ENCODE measurements at regions not wholly inside any gene's neighbourhood (a gene's known extent, or its start where the extent isn't known, plus 50 kb on each side); places are given as distances from the start of the nearest gene placed in this dataset.
"Not testable (repeated sequence)": the region's sequence is repeated elsewhere in the genome, so short reads cannot be mapped to it uniquely, and the experiment has no call there.

GRCh38 chr2:183684686-183685085, 560.4 kb downstream of the NUP35 start:
- no peak for DNase-seq (ENCODE audit: low read depth, low spot score)
- H3K4me3 ChIP-seq (ENCODE audit: low read length) = no peak overlapping the region

- DNase-seq (ENCODE audit: low read depth, low spot score) = no peak
- no peak overlapping the region for H3K4me3 ChIP-seq (ENCODE audit: low read length)
Observed at GRCh38 chr2:183696028-183696427, 571.8 kb downstream of the NUP35 start.

- no peak for DNase-seq (ENCODE audit: low read depth, low spot score)
- H3K4me3 ChIP-seq (ENCODE audit: low read length) = no peak overlapping the region
Observed at GRCh38 chr2:183709829-183710228, 585.6 kb downstream of the NUP35 start.

GRCh38 chr2:183718246-183718645, 594.0 kb downstream of the NUP35 start:
- DNase-seq (ENCODE audit: low read depth, low spot score) = no peak
- H3K4me3 ChIP-seq (ENCODE audit: low read length) = no peak overlapping the region

GRCh38 chr2:183723278-183723677, 599.0 kb downstream of the NUP35 start:
- H3K4me3 ChIP-seq (ENCODE audit: low read length) = no peak overlapping the region
- no peak for DNase-seq (ENCODE audit: low read depth, low spot score)

- no peak overlapping the region for H3K4me3 ChIP-seq (ENCODE audit: low read length)
- DNase-seq (ENCODE audit: low read depth, low spot score) = no peak
Observed at GRCh38 chr2:183729380-183729779, 605.1 kb downstream of the NUP35 start.

GRCh38 chr2:183740241-183740640, 616.0 kb downstream of the NUP35 start:
- DNase-seq (ENCODE audit: low read depth, low spot score) = no peak
- H3K4me3 ChIP-seq (ENCODE audit: low read length) = no peak overlapping the region

- DNase-seq (ENCODE audit: low read depth, low spot score) = no peak
- H3K4me3 ChIP-seq (ENCODE audit: low read length) = no peak overlapping the region
Observed at GRCh38 chr2:183752571-183752970, 628.3 kb downstream of the NUP35 start.

GRCh38 chr2:183759033-183759432, 634.8 kb downstream of the NUP35 start:
- H3K4me3 ChIP-seq (ENCODE audit: low read length) = no peak overlapping the region

GRCh38 chr2:183773775-183774174, 649.5 kb downstream of the NUP35 start:
- DNase-seq (ENCODE audit: low read depth, low spot score) = no peak
- H3K4me3 ChIP-seq (ENCODE audit: low read length) = no peak overlapping the region

More at GRCh38 chr2:183759033-183759432, 634.8 kb downstream of the NUP35 start:
- no peak for DNase-seq (ENCODE audit: low read depth, low spot score)

- no peak for DNase-seq (ENCODE audit: low read depth, low spot score)
- H3K4me3 ChIP-seq (ENCODE audit: low read length) = no peak overlapping the region
Observed at GRCh38 chr2:183780072-183780471, 655.8 kb downstream of the NUP35 start.

GRCh38 chr2:183782436-183782835, 658.2 kb downstream of the NUP35 start:
- DNase-seq (ENCODE audit: low read depth, low spot score) = no peak
- H3K4me3 ChIP-seq (ENCODE audit: low read length) = no peak overlapping the region

GRCh38 chr2:183788796-183789195, 664.6 kb downstream of the NUP35 start:
- H3K4me3 ChIP-seq (ENCODE audit: low read length); DNase-seq (ENCODE audit: low read depth, low spot score): not testable (repeated sequence)

- not testable (repeated sequence) for H3K4me3 ChIP-seq (ENCODE audit: low read length); DNase-seq (ENCODE audit: low read depth, low spot score)
Observed at GRCh38 chr2:183792165-183792924, 668.1 kb downstream of the NUP35 start.

GRCh38 chr2:183798535-183798934, 674.3 kb downstream of the NUP35 start:
- H3K4me3 ChIP-seq (ENCODE audit: low read length) = no peak overlapping the region
- DNase-seq (ENCODE audit: low read depth, low spot score) = no peak

- no peak overlapping the region for H3K4me3 ChIP-seq (ENCODE audit: low read length)
- DNase-seq (ENCODE audit: low read depth, low spot score) = no peak
Observed at GRCh38 chr2:183799761-183800160, 675.5 kb downstream of the NUP35 start.

- H3K4me3 ChIP-seq (ENCODE audit: low read length) = no peak overlapping the region
- DNase-seq (ENCODE audit: low read depth, low spot score) = no peak
Observed at GRCh38 chr2:183803596-183803995, 679.4 kb downstream of the NUP35 start.

- no peak overlapping the region for H3K4me3 ChIP-seq (ENCODE audit: low read length)
- DNase-seq (ENCODE audit: low read depth, low spot score) = no peak
Observed at GRCh38 chr2:183807870-183808269, 683.6 kb downstream of the NUP35 start.

GRCh38 chr2:183809404-183809803, 685.2 kb downstream of the NUP35 start:
- H3K4me3 ChIP-seq (ENCODE audit: low read length) = no peak overlapping the region
- no peak for DNase-seq (ENCODE audit: low read depth, low spot score)

- H3K4me3 ChIP-seq (ENCODE audit: low read length) = no peak overlapping the region
- DNase-seq (ENCODE audit: low read depth, low spot score) = no peak
Observed at GRCh38 chr2:183811281-183811680, 687.0 kb downstream of the NUP35 start.

GRCh38 chr2:183812091-183812490, 687.8 kb downstream of the NUP35 start:
- H3K4me3 ChIP-seq (ENCODE audit: low read length) = no peak overlapping the region
- no peak for DNase-seq (ENCODE audit: low read depth, low spot score)
